ENCODE measurements at regions not wholly inside any gene's neighbourhood (a gene's known extent, or its start where the extent isn't known, plus 50 kb on each side); places are given as distances from the start of the nearest gene placed in this dataset.

DNA sequence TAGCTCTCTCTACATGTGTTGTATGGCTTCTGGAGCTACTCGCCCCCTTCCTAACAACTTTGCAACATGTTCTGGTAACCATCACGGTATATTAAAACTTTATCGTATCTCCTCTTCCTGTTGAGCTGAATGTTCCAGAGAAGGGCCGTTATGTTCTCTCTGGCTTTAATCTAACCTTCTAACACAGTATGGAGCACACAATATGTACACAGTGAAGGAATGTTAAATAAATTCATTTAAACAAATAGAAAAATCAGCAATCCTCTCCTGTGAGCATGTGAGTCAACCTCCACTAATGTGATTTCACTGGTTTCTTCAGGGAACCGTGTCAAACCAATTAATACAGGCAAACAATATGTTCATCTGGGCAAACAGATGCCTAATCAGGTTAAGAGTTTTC lies 319.5 kb upstream of the OR4E1 start:
- no peak for DNase-seq (ENCODE audit: low spot score)

GRCh38 chr14:21991130-21991529 lies 317.5 kb upstream of the OR4E1 start:
- DNase-seq (ENCODE audit: low spot score): no peak

- no peak for DNase-seq (ENCODE audit: low spot score)
Measured at GRCh38 chr14:21990116-21990515, 316.5 kb upstream of the OR4E1 start.

GRCh38 chr14:21989090-21989489 lies 315.5 kb upstream of the OR4E1 start:
- no peak for DNase-seq (ENCODE audit: low spot score)

GRCh38 chr14:21988413-21988812 lies 314.8 kb upstream of the OR4E1 start:
- no peak for DNase-seq (ENCODE audit: low spot score)

DNA sequence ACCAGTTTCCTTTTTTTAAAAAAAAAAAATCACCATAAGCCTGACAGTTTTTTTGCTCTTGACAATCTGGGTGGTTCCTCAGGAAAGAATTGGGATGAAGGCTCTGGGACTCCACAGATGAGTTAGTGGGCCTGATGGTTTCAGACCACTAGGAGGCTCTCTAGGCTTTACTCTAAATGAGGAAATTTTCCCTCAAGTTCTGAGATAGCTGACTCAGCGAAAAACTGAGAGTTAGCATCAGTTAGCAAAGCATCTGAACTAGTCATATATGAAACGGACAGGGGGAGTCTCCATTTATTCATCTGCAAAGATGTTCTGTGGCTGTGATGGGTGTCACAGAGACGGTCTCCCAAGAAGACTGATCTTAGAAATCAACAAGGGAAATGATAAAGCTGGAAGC lies 314.3 kb upstream of the OR4E1 start:
- DNase-seq (ENCODE audit: low spot score): no peak

DNA sequence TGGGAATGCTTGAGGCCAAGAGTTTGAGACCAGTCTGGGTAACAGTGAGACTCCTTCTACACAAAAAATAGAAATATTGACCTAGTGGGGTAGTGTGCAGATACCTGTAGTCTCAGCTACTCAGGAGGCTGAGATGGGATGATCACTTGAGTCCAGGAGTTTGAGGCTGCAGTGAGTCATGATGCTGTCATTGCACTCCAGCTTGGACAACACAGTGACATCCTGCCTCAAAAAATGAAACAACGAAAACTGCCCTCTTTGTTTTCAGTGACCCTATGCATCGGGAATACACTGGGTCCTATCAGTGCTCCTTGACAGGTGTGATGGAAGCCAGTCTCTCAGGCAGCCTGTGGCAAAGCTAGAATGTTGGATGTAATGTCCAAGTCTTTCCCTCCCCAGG lies 311.5 kb upstream of the OR4E1 start:
- no peak for DNase-seq (ENCODE audit: low spot score)

- no peak for DNase-seq (ENCODE audit: low spot score)
Measured at GRCh38 chr14:21978999-21979314, 305.3 kb upstream of the OR4E1 start.

- peak; percentile 14 for DNase-seq (ENCODE audit: low spot score)
Measured at GRCh38 chr14:21978184-21978998, 304.8 kb upstream of the OR4E1 start.

DNA sequence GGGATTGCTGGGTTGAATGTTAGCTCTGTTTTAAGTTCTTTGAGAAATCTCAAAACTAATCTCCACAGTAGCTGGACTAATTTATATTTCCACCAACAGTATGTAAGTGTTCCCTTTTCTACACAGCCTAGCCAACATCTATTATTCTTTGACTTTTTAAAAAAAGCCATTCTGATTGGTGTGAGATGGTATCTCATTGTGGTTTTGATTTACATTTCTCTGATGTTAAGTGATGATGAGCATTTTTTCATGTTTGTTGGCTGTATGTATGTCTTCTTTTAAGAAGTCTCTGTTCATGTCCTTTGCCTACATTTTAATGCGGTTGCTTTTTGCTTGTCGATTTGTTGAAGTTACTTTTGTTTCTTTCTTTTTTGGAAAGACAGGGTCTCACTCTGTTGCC lies 301.1 kb upstream of the OR4E1 start:
- DNase-seq (ENCODE audit: low spot score): no peak

DNA sequence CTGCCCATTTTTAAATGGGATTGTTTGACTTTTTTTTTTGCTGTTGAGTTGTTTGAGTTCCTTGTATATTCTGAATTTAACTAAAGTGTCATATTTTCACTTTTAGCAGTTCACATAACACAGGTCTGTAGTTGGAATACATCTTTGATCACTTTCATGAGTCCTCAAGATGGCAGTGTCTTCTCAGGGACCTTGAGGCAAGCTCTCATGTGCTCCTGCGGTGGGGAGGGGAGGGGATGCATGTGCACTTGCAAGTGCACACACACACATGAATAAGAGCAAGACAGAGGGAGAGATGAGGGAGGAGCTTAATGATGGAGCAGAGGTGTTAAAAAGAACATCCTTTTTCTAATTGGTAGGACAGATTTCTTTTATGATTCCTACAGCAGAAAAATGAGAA lies 291.4 kb upstream of the OR4E1 start:
- DNase-seq (ENCODE audit: low spot score): no peak

- no peak for DNase-seq (ENCODE audit: low spot score)
Measured at GRCh38 chr14:21964180-21964579, 290.6 kb upstream of the OR4E1 start.

GRCh38 chr14:21960636-21961035 lies 287.0 kb upstream of the OR4E1 start:
- DNase-seq (ENCODE audit: low spot score): no peak

GRCh38 chr14:21941885-21942284 lies 268.3 kb upstream of the OR4E1 start:
- DNase-seq (ENCODE audit: low spot score): no peak

DNA sequence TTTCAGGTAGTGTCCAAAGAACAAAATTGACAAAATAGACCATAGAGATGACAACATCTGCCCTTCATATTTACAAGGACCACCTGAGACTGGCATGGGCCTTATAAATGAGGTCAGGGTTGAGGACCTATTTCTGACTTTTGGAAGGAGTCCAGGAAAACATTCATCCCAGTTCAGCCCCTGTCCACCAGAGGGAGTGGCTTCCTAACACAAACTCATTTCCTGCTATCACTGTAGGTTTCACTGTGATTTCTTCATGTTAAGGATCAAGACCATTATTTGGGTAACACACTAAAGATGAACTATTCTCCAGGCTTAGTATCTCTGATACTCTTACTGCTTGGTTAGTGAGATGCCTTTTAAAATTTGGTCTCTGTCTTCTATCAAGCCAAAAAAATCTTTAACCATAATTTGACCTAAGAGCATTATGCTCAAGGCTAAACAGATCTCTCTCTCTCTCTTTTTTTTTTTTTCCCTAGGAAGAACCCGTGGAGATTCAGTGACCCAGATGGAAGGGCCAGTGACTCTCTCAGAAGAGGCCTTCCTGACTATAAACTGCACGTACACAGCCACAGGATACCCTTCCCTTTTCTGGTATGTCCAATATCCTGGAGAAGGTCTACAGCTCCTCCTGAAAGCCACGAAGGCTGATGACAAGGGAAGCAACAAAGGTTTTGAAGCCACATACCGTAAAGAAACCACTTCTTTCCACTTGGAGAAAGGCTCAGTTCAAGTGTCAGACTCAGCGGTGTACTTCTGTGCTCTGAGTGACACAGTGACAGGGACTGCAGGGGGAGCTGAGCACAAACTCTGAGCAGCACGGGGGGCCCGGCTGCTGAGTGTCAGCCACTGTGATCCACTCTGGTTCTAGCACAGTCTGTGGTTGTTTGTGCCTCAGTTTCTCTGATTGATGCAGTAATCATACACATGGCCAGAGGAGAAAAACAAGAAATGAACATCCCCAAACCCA lies 267.6 kb upstream of the OR4E1 start:
- no peak for DNase-seq (ENCODE audit: low spot score)

DNA sequence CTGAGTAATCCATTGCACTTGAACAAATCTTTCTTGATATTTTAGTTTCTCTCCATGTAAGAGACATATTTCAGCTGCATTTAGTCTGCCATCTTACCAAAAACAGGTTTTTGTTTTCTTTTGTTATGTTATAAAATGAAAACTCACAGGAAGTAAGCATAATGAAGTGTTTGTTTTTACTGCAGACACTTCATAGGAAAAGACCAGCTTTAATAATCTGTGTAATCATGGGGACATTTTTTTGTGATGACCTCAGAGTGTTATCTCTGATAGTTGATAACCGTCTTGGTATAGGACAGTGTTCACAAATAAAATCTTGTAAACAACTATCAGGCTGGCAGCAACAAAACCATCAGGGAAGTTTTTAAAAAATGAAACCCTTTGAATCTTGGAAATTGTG lies 266.2 kb upstream of the OR4E1 start:
- DNase-seq (ENCODE audit: low spot score): no peak

DNA sequence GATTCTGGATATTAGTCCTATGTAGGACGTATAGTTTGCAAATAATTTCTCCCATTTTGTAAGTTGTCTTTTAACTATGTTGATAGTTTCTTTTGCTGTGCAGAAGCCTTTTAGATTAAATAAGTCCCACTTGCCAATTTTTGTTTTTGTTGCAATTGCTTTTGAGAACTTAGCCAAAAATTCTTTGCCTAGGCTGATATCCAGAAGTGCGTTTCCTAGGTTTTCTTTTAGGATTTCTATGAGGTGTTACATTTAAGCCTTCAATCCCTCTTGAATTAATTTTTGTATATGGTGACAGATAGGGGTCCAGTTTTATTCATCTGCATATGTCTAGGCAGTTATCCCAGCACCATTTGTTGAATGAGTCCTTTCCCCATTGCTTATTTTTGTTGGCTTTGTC lies 264.4 kb upstream of the OR4E1 start:
- no peak for DNase-seq (ENCODE audit: low spot score)

DNA sequence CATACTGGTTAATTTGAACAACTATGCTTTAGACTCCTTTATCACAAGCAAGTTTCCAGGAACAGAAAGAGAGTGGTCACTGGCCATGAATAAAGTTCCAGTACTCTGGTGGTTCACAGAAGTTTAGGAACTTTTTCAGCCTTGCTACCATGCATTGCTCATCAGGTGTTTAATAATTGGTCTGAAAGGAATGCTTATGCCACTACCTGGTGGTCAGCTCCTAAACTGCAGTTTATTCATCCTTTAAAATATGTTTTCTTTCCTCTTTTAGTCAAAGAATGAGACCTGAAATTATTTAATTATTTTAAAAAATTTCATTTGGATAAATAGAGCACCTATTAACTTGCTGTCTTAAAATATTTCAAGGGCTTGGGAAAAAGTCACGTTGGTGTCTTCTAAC lies 260.1 kb upstream of the OR4E1 start:
- DNase-seq (ENCODE audit: low spot score): no peak

DNA sequence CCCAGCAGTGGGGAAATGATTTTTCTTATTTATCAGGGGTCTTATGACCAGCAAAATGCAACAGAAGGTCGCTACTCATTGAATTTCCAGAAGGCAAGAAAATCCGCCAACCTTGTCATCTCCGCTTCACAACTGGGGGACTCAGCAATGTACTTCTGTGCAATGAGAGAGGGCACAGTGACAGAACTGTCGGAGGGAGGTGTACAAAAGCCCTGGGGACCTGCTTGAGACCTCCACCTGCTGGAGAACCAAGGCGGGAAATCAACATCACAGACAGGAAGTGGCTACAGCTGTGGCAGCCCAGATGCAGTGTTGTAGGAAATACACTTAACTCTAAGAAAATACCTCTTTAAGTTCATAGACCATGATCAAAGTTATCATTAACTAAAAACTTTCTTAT lies 250.9 kb upstream of the OR4E1 start:
- DNase-seq (ENCODE audit: low spot score): no peak

DNA sequence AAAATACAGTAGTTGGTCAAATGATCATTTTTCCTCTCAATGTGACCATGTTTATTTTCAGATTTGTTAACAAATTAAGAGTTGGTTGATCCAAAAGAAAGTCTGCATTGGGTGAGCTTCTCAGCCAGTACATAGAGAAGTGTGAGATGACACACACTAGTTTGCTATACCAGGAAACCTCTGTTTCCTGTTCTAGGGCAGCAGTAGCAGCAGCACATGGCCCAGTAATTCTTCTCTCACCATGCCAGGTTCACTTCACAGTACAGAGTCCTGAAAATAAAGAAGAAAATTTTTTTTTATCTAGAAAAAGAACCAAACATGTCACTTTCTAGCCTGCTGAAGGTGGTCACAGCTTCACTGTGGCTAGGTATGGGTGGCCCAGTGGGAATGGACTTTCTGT lies 250.2 kb upstream of the OR4E1 start:
- DNase-seq (ENCODE audit: low spot score): no peak

GRCh38 chr14:21921453-21921852 lies 247.8 kb upstream of the OR4E1 start:
- no peak for DNase-seq (ENCODE audit: low spot score)

GRCh38 chr14:21917699-21918436 lies 244.2 kb upstream of the OR4E1 start:
- peak; percentile 56 for DNase-seq (ENCODE audit: low spot score)
